Osteoblast (primary cell): ENCODE measurements at regions not wholly inside any gene's neighbourhood (a gene's known extent, or its start where the extent isn't known, plus 50 kb on each side); places are given as distances from the start of the nearest gene placed in this dataset.

Experiments used
- DNase-seq: peaks from one replicate; pipeline ENCODE4 v3.0.0; 2011; ENCODE audit warnings: low spot score, mixed read lengths; ENCODE audit not compliant: insufficient read length; ENCODE audit errors: missing footprints
- H2AFZ ChIP-seq: 2 replicates; pipeline ENCODE4 v1.6.0; 2011; ENCODE audit warnings: mild to moderate bottlenecking, low read length
- H3K27ac ChIP-seq: 2 replicates; pipeline ENCODE4 v1.5.1; 2011; ENCODE audit warnings: mild to moderate bottlenecking, low read depth, low read length, moderate library complexity
- H3K27me3 ChIP-seq: 2 replicates; pipeline ENCODE4 v1.6.0; 2012; ENCODE audit warnings: mild to moderate bottlenecking, control low read depth, inconsistent platforms, low read length, moderate library complexity; ENCODE audit not compliant: insufficient read depth
- H3K36me3 ChIP-seq: 2 replicates; pipeline ENCODE4 v1.5.1; 2011; ENCODE audit warnings: mild to moderate bottlenecking, low read length, control low read depth, moderate library complexity; ENCODE audit not compliant: insufficient read depth
- H3K4me1 ChIP-seq: 2 replicates; pipeline ENCODE4 v1.5.1; 2011; ENCODE audit warnings: mild to moderate bottlenecking, low read length, control low read depth, moderate library complexity; ENCODE audit not compliant: insufficient read depth
- H3K4me2 ChIP-seq: 2 replicates; pipeline ENCODE4 v1.6.0; 2011; ENCODE audit warnings: mild to moderate bottlenecking, low read length; ENCODE audit not compliant: insufficient read depth
- H3K4me3 ChIP-seq: fragments of 200-600 bp; sonication (generic); 3 replicates; pipeline ENCODE4 v1.5.1; 2012; ENCODE audit warnings: mild to moderate bottlenecking, low read length, inconsistent platforms; ENCODE audit not compliant: insufficient read depth
- H3K79me2 ChIP-seq: 2 replicates; pipeline ENCODE4 v1.6.0; 2012; ENCODE audit warnings: mild to moderate bottlenecking, low read length, control low read depth, inconsistent platforms; ENCODE audit not compliant: insufficient read depth
- H3K9me3 ChIP-seq: 2 replicates; pipeline ENCODE4 v1.5.1; 2011; ENCODE audit warnings: low read depth, low read length, control low read depth
- H4K20me1 ChIP-seq: 2 replicates; pipeline ENCODE4 v1.6.0; 2012; ENCODE audit warnings: mild to moderate bottlenecking, low read length, control low read depth; ENCODE audit not compliant: insufficient read depth
- CTCF ChIP-seq: IDR thresholded peaks from 2 replicates; pipeline ENCODE4 v1.5.1; 2011; ENCODE audit warnings: mild to moderate bottlenecking, low read depth, low read length, moderate library complexity; ENCODE audit errors: extremely low read depth

GRCh38 chr2:144229296-144229695 lies 290.6 kb downstream of the ZEB2 start:
- no peaks in the 10 kb centered on the region for H3K9me3 ChIP-seq
- DNase-seq = no peak
- H3K36me3 ChIP-seq = no peaks in the 10 kb centered on the region
- H3K4me1 ChIP-seq = peaks cover 12% of the 10 kb centered on the region
- H2AFZ ChIP-seq = peak overlapping the region; percentile 0
- H3K27me3 ChIP-seq = no peaks in the 10 kb centered on the region
- peak overlapping the region; percentile 40 for H3K27ac ChIP-seq
- no peaks in the 10 kb centered on the region for H3K79me2 ChIP-seq
- no peaks in the 10 kb centered on the region for H4K20me1 ChIP-seq
- no peak overlapping the region for H3K4me3 ChIP-seq
- H3K4me2 ChIP-seq = peak overlapping the region; percentile 4
- TF ChIP-seq CTCF = no peak

GRCh38 chr2:144227427-144228105 lies 292.4 kb downstream of the ZEB2 start:
- Histone ChIP-seq H3K27me3 (no peaks in the 10 kb centered on the region), H2AFZ (peak overlapping the region; percentile 32), H4K20me1 (no peaks in the 10 kb centered on the region), H3K79me2 (no peaks in the 10 kb centered on the region), H3K36me3 (no peaks in the 10 kb centered on the region), H3K4me2 (no peak overlapping the region), H3K4me3 (no peak overlapping the region), H3K9me3 (no peaks in the 10 kb centered on the region), H3K4me1 (peaks cover 12% of the 10 kb centered on the region), H3K27ac (no peak overlapping the region)
- no peak for DNase-seq
- TF ChIP-seq CTCF = no peak

DNA sequence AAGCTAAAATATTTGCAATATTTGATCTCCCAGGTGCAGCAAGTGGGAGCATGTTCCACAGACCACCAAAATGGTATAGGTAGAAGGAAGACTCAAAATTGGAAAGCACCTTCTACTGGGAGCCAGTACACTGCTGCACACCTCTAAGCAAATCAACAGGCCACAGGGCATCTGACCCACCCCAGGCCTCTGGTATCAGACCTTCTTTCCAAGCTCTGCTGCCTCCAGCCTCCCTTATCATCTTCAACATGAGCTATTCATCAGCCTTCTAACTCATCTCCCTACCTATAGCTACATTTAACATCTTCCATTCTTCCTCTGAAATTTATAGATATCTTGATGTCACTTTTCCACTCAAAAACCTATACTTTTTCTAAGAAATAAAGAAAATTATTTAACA lies 294.8 kb downstream of the ZEB2 start:
- Histone ChIP-seq H3K27me3 (no peaks in the 10 kb centered on the region), H3K4me2 (no peak overlapping the region), H3K79me2 (no peaks in the 10 kb centered on the region), H3K4me3 (no peak overlapping the region), H3K27ac (no peak overlapping the region), H4K20me1 (no peaks in the 10 kb centered on the region), H2AFZ (no peak overlapping the region), H3K4me1 (peaks cover 8% of the 10 kb centered on the region), H3K36me3 (no peaks in the 10 kb centered on the region), H3K9me3 (no peaks in the 10 kb centered on the region)
- no peak for DNase-seq
- TF ChIP-seq CTCF = no peak

GRCh38 chr2:144224472-144224871 lies 295.4 kb downstream of the ZEB2 start:
- no peaks in the 10 kb centered on the region for H3K27me3 ChIP-seq
- H3K4me1 ChIP-seq = peaks cover 2% of the 10 kb centered on the region
- no peaks in the 10 kb centered on the region for H3K9me3 ChIP-seq
- no peak overlapping the region for H2AFZ ChIP-seq
- H3K27ac ChIP-seq = no peak overlapping the region
- H4K20me1 ChIP-seq = no peaks in the 10 kb centered on the region
- H3K4me3 ChIP-seq = no peak overlapping the region
- TF ChIP-seq CTCF = no peak
- no peaks in the 10 kb centered on the region for H3K79me2 ChIP-seq
- H3K36me3 ChIP-seq = no peaks in the 10 kb centered on the region
- H3K4me2 ChIP-seq = no peak overlapping the region
- DNase-seq = no peak
